HEK293 (cell line): ENCODE measurements at regions not wholly inside any gene's neighbourhood (a gene's known extent, or its start where the extent isn't known, plus 50 kb on each side); places are given as distances from the start of the nearest gene placed in this dataset.

Experiments
- BCL11A ChIP-seq: fragments of 450-650 bp; formaldehyde crosslinking; IDR thresholded peaks from 2 replicates; pipeline ENCODE4 v1.5.1; 2016; ENCODE audit warnings: low read depth, missing biosample characterization, missing genetic modification characterization
- IKZF3 ChIP-seq: fragments of 450-650 bp; IDR thresholded peaks from 2 replicates; pipeline ENCODE4 v1.5.0; 2018; ENCODE audit warnings: missing biosample characterization, mild to moderate bottlenecking, missing genetic modification characterization, moderate library complexity
- MEIS1 ChIP-seq: sonication (generic); formaldehyde crosslinking; IDR thresholded peaks from 2 replicates; pipeline ENCODE4 v1.8.1; 2022; ENCODE audit warnings: missing genetic modification reagents, mild to moderate bottlenecking, borderline replicate concordance
- MZF1 ChIP-seq: fragments of 450-650 bp; formaldehyde crosslinking; IDR thresholded peaks from 2 replicates; pipeline ENCODE4 v1.5.1; 2017; ENCODE audit warnings: missing biosample characterization, missing genetic modification characterization, borderline replicate concordance
- SP7 ChIP-seq: fragments of 450-650 bp; formaldehyde crosslinking; IDR thresholded peaks from 2 replicates; pipeline ENCODE4 v1.5.1; 2016; ENCODE audit warnings: missing biosample characterization, missing genetic modification characterization
- ZFHX2 ChIP-seq: fragments of 450-650 bp; formaldehyde crosslinking; conservative IDR thresholded peaks from 2 replicates; pipeline ENCODE4 v1.5.1; 2016; ENCODE audit warnings: missing biosample characterization, missing genetic modification characterization
- ZNF302 ChIP-seq: fragments of 450-650 bp; formaldehyde crosslinking; IDR thresholded peaks from 2 replicates; pipeline ENCODE4 v1.5.1; 2016; ENCODE audit warnings: missing biosample characterization, missing genetic modification characterization, low read depth
- ZNF658 ChIP-seq: fragments of 450-650 bp; formaldehyde crosslinking; IDR thresholded peaks from 2 replicates; pipeline ENCODE4; 2016; ENCODE audit warnings: missing biosample characterization, missing genetic modification characterization
- TF ChIP-seq, protein P1 (sequence below): fragments of 450-650 bp; formaldehyde crosslinking; IDR thresholded peaks from 2 replicates; pipeline ENCODE4 v1.5.1; 2016; ENCODE audit warnings: missing biosample characterization, missing genetic modification characterization
- TF ChIP-seq, protein P2 (sequence below): fragments of 450-650 bp; formaldehyde crosslinking; IDR thresholded peaks from 2 replicates; pipeline ENCODE4 v1.5.1; 2016; ENCODE audit warnings: missing biosample characterization, missing genetic modification characterization
- TF ChIP-seq, protein P3 (sequence below): fragments of 450-650 bp; formaldehyde crosslinking; IDR thresholded peaks from 2 replicates; pipeline ENCODE4 v1.5.1; 2016; ENCODE audit warnings: missing biosample characterization, missing genetic modification characterization, borderline replicate concordance

DNA sequence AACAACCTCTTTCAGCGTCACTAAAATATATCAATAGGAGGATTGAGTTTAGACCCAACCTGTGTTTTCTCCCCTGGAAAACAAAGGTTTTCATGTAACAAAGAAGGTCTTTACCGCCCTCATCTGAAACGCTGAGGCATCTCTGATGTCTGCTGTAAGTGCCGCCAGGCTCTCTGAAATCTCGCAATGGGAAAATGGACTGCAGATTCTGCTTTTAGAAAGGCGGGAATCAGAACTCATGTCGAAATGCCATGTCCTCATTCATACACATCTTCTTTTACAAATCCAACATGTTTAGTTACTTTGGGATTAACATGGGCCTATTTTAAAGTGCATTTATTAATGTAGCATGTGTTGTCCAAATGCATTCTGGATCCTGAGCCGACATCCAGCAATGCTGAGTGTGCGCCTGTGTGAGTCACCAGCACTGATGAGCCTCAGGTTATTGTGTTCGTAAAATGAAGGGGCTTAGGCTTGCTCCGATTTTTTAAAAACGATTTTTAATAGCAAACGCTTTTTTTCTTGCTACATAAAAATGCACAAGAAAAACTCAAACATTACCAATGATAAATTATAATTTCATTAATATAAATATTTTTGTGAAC lies 51.9 kb upstream of the PLEKHG4B start (continued):
- TF ChIP-seq, protein P1, sequence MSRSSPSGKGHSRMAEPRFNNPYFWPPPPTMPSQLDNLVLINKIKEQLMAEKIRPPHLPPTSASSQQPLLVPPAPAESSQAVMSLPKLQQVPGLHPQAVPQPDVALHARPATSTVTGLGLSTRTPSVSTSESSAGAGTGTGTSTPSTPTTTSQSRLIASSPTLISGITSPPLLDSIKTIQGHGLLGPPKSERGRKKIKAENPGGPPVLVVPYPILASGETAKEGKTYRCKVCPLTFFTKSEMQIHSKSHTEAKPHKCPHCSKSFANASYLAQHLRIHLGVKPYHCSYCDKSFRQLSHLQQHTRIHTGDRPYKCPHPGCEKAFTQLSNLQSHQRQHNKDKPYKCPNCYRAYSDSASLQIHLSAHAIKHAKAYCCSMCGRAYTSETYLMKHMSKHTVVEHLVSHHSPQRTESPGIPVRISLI (tag by site-specific recombination) = no peak
- TF ChIP-seq ZNF302 (tag by site-specific recombination) (no peak), MZF1 (tag by site-specific recombination) (no peak), ZNF658 (tag by site-specific recombination) (no peak), SP7 (tag by site-specific recombination) (no peak), ZFHX2 (tag by site-specific recombination) (no peak), MEIS1 (CRISPR knock-in tag) (no peak), BCL11A (tag by site-specific recombination) (no peak), IKZF3 (tag by site-specific recombination) (no peak)
- TF ChIP-seq, protein P2, sequence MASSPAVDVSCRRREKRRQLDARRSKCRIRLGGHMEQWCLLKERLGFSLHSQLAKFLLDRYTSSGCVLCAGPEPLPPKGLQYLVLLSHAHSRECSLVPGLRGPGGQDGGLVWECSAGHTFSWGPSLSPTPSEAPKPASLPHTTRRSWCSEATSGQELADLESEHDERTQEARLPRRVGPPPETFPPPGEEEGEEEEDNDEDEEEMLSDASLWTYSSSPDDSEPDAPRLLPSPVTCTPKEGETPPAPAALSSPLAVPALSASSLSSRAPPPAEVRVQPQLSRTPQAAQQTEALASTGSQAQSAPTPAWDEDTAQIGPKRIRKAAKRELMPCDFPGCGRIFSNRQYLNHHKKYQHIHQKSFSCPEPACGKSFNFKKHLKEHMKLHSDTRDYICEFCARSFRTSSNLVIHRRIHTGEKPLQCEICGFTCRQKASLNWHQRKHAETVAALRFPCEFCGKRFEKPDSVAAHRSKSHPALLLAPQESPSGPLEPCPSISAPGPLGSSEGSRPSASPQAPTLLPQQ (tag by site-specific recombination) = no peak
- TF ChIP-seq, protein P3, sequence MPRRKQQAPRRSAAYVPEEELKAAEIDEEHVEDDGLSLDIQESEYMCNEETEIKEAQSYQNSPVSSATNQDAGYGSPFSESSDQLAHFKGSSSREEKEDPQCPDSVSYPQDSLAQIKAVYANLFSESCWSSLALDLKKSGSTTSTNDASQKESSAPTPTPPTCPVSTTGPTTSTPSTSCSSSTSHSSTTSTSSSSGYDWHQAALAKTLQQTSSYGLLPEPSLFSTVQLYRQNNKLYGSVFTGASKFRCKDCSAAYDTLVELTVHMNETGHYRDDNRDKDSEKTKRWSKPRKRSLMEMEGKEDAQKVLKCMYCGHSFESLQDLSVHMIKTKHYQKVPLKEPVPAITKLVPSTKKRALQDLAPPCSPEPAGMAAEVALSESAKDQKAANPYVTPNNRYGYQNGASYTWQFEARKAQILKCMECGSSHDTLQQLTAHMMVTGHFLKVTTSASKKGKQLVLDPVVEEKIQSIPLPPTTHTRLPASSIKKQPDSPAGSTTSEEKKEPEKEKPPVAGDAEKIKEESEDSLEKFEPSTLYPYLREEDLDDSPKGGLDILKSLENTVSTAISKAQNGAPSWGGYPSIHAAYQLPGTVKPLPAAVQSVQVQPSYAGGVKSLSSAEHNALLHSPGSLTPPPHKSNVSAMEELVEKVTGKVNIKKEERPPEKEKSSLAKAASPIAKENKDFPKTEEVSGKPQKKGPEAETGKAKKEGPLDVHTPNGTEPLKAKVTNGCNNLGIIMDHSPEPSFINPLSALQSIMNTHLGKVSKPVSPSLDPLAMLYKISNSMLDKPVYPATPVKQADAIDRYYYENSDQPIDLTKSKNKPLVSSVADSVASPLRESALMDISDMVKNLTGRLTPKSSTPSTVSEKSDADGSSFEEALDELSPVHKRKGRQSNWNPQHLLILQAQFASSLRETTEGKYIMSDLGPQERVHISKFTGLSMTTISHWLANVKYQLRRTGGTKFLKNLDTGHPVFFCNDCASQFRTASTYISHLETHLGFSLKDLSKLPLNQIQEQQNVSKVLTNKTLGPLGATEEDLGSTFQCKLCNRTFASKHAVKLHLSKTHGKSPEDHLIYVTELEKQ = no peak
